GM19452 (cell line): ENCODE measurements at regions not wholly inside any gene's neighbourhood (a gene's known extent, or its start where the extent isn't known, plus 50 kb on each side); places are given as distances from the start of the nearest gene placed in this dataset.
"Not testable (repeated sequence)": the region's sequence is repeated elsewhere in the genome, so short reads cannot be mapped to it uniquely, and the experiment has no call there.

Experiments used
- ATAC-seq: cut with Tn5 transposase; IDR thresholded peaks from one replicate; pipeline ENCODE4 v1.9.1; 2021; ENCODE audit not compliant: unreplicated experiment

DNA sequence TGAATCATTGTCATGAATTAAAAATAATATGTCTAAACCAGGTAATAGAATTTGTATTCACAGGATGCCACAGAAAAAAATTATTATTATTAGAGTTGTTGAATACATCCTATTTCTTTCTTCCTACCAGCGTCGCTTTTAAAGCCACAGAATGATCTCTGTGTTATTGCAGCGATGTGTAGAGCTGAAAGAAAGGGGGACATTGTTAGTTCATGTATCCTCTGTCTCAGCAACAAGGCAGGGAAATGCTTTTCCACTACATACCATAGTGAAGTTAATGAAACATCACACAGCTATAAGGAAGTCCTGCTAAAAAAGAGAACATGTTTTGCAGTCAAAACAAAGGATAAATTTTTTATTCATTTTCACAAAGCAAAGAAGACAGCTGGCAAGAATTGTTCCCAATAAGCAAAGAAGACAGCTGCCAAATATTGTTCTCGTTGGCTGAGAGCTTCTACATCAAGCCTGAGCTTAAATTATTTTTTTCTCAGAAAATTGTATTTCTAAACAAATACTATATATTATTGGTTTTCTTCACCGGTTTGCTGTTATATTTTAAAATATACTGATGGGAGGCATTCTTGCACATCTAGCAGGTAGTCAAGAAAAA lies 1234.4 kb downstream of the SUCLG1 start:
- no peak for ATAC-seq

DNA sequence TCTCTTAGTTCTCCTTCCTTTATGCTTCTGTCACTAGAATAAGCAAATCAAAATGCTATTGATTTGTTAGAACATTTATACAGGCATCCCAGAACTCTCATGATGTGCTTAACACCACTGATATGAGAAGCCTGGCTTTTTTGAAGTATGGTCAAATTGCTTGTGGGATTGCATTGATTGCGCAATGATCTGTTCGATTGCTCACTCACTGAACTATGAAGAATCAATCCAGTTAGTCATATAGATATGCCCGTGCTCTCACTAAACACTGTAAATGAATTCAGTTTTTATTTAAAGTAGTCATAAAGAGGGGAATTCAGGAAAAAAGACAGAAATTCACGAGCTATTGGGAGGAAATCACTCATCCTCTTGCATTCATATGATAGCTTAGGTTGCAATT lies 1237.8 kb downstream of the SUCLG1 start:
- no peak for ATAC-seq

DNA sequence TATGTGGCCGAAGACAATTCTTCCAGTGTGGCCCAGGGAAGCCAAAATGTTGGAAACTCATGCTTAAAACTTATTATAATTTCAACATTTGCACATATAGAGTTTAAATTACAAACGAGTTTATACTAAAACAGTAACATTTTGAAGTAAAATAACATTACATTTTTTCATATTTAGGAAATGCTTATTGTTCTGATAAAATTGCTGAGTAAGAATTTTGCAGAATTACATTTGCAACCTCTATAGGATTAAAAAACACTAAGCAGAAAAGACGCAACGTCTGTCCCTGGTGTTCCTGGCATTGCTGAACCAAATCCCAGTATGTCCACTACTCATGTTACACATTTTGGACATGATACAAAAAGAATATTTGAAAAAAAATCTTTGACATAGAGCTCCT lies 1241.2 kb downstream of the SUCLG1 start:
- ATAC-seq, result no peak

DNA sequence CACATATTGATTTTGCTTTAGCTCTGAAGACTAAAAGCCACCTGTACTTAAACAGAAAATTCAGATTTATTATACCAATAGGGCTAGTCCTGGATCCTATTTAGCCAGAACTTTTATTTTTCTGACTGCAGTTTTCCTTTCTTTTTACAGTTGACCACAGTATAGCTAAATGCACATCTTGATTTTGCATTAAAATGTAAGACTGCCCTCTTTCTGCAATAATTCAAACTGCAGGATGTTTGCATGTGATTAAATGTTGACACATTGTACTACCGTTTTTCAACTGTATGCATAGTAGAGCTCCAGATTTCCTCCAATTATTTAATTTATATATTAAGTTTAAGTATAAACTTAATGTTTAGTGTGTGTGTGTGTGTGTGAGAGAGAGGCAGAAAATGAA lies 1262.9 kb downstream of the SUCLG1 start:
- ATAC-seq, result no peak

DNA sequence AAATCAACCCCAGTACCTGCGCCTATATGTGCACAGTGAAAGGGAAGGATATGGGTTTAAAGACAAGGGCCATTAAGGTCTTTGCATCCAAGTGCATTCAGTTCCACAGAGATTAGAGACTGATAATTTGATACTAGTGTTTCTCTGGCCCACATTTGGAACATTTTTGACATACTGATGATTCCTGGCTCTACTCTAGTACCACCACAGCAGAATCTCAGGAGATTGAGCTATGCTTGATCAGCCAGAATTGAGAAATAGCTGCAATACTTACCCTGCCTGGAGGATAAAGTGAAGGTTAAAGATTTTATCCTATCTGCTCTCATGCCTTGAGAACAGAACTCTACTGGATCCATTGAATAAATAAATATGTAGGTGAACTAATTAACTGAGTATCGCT lies 1267.8 kb downstream of the SUCLG1 start:
- no peak for ATAC-seq

DNA sequence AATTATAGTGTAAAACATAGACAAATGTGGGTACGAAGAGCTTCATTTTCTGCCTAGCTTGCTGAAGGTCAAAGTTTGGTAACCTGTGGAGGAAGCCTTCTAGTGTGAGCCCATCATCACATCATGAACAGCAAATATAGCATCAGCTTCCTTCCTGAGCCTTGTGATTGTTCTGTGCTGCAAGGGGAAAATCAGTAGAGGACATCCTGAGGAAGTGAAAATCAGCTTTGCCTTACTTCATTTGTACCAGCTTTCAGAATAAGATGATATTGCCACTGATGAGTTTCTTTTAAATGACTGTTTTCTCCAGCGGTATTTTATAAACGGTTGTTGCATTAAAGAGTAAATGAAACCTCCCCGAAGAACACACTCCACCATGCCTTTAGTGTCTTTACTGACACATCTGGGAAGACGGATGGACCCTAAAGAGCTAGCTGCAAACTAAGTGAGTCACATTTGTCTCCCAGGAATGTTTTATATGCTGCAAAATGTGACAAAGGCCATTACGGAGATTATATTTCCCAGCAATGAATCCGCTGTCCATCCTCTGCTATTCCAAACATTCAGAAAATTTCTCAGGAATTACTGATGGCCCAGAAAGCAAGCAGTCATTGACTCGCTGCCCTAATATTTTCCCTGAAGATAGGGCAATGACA lies 1272.8 kb downstream of the SUCLG1 start:
- ATAC-seq, result no peak

DNA sequence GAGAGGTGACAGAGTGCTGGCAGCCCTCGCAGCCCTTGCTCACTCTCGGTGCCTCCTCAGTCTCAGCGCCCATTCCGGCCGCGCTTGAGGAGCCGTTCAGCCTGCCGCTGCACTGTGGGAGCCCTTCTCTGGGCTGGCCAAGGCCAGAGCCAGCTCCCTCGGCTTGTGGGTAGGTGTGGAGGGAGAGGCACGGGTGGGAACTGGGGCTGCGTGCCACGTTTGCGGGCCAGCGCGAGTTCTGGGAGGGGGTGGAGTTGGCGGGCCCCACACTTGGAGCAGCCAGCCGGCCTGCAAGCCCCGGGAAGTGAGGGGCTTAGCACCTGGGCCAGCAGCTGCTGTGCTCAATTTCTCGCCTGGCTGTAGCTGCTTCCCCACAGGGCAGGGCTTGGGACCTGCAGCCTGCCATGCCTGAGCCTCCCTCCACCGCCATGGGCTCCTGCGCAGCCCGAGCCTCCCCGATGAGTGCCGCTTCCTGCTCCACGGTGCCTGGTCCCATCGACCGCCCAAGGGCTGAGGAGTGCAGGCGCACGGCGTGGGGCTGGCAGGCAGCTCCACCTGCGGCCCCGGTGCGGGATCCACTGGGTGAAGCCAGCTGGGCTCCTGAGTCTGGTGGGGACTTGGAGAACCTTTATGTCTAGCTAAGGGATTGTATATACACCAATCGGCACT lies 1278.1 kb downstream of the SUCLG1 start:
- ATAC-seq, result not testable (repeated sequence)

DNA sequence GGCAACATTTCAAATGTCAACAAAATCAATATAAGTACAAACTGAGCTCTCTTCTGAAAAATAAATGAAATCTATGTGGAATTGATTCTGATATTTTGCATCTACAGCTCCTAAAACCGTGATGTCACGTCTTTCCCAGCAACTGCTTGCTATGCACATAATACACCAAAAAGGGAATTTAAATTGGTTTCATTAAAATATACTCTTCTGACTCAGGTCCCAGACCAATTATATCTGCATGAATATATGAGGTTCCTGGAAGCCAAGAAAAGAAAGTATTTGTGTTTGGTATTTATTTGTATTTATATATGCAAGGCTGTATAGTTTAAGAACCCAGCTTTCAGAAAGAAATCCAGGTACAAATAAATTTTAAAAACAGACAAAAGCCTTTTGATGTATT lies 1282.5 kb downstream of the SUCLG1 start:
- ATAC-seq, result no peak

DNA sequence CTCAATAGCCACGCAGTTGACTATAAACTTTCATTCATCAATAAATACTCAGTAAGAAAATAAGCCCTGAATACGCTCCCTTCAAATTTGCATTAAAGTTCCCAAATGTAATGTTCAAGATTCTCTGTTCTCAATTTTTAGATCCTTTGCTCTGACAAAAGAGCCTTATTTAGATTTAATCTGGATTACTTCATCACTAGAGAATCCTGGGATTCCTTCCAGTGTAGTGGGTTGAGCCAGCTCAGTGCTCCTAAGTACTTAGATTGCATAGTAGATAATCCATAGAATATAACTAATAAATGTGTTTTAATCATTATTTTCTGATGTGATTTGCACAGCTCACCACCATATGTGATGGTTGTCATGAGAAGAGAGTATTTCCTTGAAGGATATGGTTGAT lies 1286.2 kb downstream of the SUCLG1 start:
- no peak for ATAC-seq

DNA sequence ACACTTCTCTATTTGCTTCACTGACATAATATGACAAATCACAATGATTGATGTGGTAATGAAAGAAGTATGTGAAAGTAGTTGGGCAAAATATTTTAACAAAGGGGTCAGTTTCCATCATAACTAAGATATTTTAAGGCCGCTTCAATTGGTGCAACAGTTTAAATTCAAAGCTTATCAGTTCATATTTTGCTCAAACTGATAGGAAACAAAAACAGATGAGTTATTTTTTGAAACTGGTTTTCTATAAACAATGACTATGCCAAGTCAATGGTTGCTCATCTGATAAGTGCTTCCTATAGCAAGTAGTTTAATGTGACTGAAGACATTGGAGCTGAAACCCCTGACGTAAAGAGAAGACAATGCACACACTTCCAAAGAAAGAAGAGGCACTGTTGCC lies 1290.7 kb downstream of the SUCLG1 start:
- no peak for ATAC-seq

DNA sequence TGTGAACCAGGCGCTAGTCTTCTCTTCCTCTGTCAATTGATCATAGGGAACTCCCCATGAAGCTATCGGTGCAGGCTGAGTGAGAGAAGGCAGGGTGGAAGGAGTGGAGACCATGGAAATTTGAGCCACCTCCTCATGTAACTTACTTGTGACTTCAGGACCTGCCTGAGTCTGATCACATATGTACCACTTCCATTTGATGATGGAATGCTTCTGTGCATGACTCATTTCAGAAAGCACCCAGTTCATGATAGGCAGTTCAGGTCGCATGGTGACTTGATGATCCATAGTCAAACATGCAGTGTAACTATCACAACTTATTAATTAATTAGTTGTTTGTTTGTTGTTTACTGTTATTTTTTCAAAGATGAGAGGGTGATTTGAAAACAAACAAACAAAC lies 1296.7 kb downstream of the SUCLG1 start:
- ATAC-seq, result no peak

DNA sequence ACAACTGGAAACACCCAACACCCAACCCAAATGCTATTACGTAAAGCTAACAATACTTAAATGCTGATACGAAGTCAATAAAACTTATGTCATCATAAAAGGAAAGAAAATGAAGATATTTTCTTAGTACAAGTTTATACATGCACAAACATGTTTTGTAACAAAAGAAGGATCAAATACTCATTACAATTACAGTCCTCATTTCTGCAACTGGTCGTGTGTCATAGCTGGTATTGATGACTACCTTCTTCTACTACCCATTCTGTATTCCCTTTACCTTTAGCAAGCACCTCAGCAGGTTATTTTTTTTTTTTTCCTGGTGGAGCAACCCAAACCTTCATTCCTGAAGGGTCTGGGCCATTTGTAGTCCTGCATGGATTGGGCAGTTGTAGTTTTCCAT lies 1298.5 kb downstream of the SUCLG1 start:
- no peak for ATAC-seq

DNA sequence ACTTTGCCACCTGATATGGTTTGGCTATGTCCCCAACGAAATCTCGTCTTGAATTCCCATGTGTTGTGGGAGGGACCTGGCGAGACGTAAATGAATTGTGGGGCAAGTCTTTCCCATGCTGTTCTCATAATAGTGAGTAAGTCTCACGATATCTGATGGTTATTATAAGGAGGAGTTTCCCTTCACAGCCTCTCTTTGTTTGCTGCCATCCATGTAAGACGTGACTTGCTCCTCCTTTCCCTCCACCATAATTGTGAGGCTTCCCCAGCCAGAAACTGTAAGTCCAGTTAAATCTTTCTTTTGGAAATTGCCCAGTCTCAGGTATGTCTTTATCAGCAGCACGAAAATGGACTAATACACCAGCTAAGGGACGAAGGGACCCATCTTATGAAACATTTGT lies 1303.3 kb downstream of the SUCLG1 start:
- ATAC-seq, result no peak

DNA sequence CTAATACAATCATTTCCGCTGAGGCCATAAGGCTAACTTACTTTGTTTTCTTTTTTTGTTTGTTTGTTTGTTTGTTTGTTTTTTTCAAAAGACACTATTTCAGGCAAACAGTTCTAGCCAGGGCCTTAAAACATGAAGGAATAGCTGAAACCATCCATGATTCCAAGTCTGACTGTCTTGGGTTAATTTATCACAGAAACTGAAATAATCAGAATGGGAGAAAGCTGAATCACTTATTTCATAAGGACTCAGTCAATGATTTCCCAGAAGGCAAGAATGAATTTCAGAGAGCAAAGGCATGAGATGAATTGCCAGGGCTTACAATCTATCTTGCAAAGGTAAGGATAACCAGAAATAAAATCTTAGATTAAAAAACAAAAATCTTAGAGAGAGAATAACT lies 1315.1 kb downstream of the SUCLG1 start:
- no peak for ATAC-seq

DNA sequence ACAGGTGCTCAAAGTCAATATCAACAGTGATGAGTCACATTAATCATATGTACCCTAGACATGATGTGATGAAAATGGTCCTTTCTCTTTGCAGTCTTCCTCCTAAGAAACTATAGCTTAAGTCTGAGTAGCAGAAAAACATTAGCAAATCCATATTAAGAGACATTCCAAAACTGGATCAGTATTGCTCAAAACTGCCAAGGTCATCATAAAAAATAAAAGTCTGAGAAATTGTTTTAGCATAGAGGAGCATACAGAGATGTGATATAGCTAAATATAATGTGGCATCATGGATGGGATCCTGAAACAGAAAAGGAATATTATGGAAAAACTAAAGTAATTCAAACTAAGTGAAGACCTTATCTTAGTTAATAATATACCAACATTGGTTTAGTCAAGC lies 1316.1 kb downstream of the SUCLG1 start:
- no peak for ATAC-seq

DNA sequence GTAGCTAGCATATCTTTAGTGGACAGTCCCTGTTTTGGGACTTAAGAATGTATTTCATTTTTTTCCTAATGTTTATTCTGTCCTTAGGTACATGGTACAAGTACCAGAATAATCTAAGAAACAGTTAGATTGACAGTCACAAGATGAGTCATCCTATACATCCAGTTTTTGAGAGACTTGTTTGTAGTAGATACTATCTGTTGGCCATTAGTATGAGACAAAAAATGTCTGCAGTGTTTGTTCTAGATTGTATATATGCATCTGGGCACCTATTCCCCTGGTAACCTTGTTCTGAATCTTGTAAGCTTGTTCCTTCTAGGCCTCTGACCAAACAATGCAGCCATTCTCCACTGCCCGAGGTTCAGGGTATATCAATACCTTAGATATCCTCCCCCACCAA lies 1343.5 kb downstream of the SUCLG1 start:
- ATAC-seq, result no peak

DNA sequence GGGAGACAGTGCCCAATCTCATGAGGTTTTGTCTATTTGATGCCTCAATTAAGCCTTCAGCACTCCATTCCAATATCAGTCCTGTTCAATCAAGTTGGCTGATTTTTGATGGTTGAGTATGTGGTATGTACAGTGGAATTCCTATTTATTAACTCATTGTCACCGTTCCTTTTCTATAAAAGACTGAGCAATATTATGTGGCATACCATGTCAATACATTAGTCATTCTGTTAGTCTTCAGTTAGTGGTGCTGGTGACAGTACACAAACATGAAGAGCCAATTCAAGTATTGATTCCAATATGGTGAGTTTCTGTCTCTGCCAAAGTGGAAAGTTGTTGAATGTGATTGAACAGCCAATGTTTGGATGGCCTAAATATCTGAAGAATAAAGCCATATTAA lies 1343.9 kb downstream of the SUCLG1 start:
- ATAC-seq, result no peak

DNA sequence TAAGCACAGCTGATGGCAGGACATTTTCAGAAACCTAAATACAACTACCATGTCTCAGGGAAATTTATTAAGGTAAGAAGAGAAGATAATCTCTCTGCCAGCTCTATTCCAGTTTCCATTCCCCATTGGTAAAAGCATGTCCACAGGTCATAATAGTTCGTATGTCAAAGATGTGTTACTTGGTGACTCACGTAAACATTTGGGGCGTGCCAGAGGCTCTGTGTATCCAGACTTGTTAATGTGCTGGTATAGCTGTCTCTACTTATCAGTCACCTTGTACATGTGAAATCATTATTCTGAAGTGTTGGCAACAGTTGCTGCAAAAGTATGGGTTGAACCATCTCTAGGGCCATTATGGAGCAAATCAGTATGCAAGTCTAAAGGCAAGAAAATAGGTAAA lies 1345.1 kb downstream of the SUCLG1 start:
- no peak for ATAC-seq

DNA sequence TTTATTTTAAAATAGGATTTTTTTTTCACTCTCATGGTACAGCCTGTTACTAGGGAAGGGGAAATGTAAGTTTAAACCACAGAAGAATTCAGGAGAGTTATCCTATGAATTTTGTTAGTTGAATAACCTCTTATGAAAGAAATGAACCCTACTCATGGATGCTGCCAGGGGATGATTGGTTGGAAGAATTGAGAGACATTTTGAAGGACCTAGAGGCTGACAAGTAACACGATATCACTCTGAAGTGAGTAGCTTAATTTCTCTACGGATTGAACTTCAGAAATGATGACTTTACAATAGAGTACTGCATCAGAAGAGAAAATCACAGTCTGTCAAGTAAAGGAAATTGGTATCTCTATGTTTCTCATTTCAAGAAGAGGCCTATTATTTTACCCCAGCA lies 1346.2 kb downstream of the SUCLG1 start:
- no peak for ATAC-seq

DNA sequence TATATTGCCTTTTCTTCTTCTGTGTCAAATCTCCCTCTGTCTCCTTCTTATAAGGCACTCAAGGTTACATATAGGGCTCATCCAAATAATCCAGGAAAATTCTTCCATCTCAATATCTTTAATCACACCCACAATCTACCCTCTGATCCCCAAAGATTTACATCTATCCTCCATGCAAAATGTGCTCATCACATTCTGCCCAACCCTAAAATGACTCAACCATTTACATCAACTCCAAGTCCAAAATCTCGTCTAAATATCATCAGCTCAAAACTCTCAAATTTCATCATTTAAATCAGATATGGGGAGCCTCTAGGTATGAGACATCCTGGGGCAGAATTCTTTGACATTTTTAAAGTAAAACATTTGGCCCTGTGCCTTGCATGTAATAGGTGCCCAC lies 1349.8 kb downstream of the SUCLG1 start:
- no peak for ATAC-seq

DNA sequence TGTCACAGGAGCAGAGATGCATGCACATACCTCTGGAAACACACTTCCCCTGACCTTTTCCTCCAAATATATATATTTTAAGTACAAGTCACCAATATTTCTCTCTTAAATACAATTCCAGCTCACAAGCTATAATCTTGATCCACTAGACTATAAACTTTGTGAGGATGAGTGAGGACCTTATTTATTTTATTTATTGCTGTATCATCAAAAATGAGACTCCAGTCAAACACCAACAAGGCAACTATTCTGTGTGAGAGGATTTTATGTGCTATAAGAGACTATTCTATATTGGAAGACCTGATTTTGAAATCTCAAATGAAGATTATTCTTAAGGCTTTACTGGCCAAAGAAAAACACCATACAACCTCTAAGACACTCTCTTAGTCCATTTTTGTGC lies 1352.2 kb downstream of the SUCLG1 start:
- ATAC-seq, result no peak

DNA sequence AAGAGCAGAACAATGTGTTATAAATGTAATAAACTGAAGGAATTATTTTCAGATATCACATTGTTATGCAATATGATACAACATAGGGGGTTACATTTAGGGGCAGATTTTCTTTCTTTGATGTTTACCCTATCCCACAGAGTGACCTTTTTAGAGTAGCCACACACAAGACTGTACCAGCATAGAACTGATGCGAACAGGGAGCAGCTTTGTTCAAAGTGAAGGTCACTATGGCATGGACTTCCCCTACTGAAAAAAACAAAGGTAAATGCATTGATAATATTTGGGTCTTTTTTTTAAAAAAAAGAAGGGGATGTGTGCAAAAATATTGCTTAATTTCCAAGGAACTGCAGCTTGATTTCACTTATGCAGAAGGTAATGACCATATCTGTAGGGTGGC lies 1354.9 kb downstream of the SUCLG1 start:
- no peak for ATAC-seq

DNA sequence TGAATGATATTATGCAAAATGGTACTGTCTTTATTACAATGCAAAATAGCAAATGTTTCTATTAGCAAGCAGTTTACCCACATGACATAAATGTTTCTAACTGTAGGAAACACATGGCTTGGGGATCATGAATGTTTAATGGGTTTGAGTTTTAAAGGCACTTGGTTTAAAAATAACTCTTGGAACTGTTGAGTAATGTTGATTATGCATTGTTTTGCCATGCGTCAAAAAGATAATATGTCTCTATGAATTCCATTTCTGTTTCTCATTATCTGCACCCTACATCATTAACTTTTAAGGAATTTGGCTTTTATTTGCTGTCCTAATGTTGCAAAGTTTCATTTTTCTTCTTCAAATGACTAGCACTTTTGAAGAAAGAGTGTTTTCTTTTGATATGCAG lies 1355.5 kb downstream of the SUCLG1 start:
- no peak for ATAC-seq
